Neural crest cell (in vitro differentiated cells): ENCODE measurements at regions not wholly inside any gene's neighbourhood (a gene's known extent, or its start where the extent isn't known, plus 50 kb on each side); places are given as distances from the start of the nearest gene placed in this dataset.

ENCODE experiments used
- DNase-seq: peaks from one replicate; pipeline ENCODE4 v3.0.0; 2021; ENCODE audit warnings: low read depth, mixed read lengths, low spot score
- H3K27ac Mint-ChIP-seq: one replicate; pipeline ENCODE4 v1.8.0; 2021; ENCODE audit warnings: mild to moderate bottlenecking, mixed read lengths; ENCODE audit not compliant: unreplicated experiment
- H3K27me3 Mint-ChIP-seq: 2 replicates; pipeline ENCODE4 v1.8.0; 2021; ENCODE audit warnings: low read depth, mild to moderate bottlenecking, mixed read lengths
- H3K36me3 Mint-ChIP-seq: 2 replicates; pipeline ENCODE4 v1.8.0; 2021; ENCODE audit warnings: low read depth, mild to moderate bottlenecking, mixed read lengths
- H3K4me1 Mint-ChIP-seq: 2 replicates; pipeline ENCODE4 v1.8.0; 2021; ENCODE audit warnings: mixed read lengths
- H3K4me3 Mint-ChIP-seq: one replicate; pipeline ENCODE4 v1.8.0; 2021; ENCODE audit warnings: mild to moderate bottlenecking, mixed read lengths
- H3K9me3 Mint-ChIP-seq: 2 replicates; pipeline ENCODE4 v1.8.0; 2021; ENCODE audit warnings: mixed read lengths
- CTCF ChIP-seq: fragments of 200-600 bp; sonication (generic); conservative IDR thresholded peaks from 2 replicates; pipeline ENCODE4 v1.5.0; 2021; ENCODE audit warnings: antibody characterized with exemption, mild to moderate bottlenecking

GRCh38 chrX:69253821-69254220 is 88.6 kb upstream of the PJA1 start:
- Mint-ChIP-seq H3K27ac (no peak overlapping the region), H3K36me3 (no peaks in the 10 kb centered on the region), H3K4me3 (no peak overlapping the region), H3K9me3 (peaks cover 12% of the 10 kb centered on the region), H3K4me1 (peaks cover 16% of the 10 kb centered on the region), H3K27me3 (no peaks in the 10 kb centered on the region)
- DNase-seq: no peak
- TF ChIP-seq CTCF: no peak

- no peak for TF ChIP-seq CTCF
- DNase-seq: no peak
- peaks cover 7% of the 10 kb centered on the region for H3K9me3 Mint-ChIP-seq
- H3K36me3 Mint-ChIP-seq: no peaks in the 10 kb centered on the region
- no peak overlapping the region for H3K4me3 Mint-ChIP-seq
- H3K27ac Mint-ChIP-seq: no peak overlapping the region
- H3K4me1 Mint-ChIP-seq: no peaks in the 10 kb centered on the region
- peaks cover 2% of the 10 kb centered on the region for H3K27me3 Mint-ChIP-seq
These were observed 78.0 kb upstream of the PJA1 start for GRCh38 chrX:69243276-69243675.

- no peak for TF ChIP-seq CTCF
- Mint-ChIP-seq H3K27ac (no peak overlapping the region), H3K4me1 (no peaks in the 10 kb centered on the region), H3K9me3 (peaks cover 3% of the 10 kb centered on the region), H3K4me3 (no peak overlapping the region), H3K27me3 (no peaks in the 10 kb centered on the region), H3K36me3 (no peaks in the 10 kb centered on the region)
- DNase-seq: no peak
These were observed 73.6 kb upstream of the PJA1 start for GRCh38 chrX:69238887-69239231.

- Mint-ChIP-seq H3K27ac (no peak overlapping the region), H3K36me3 (no peaks in the 10 kb centered on the region), H3K27me3 (no peaks in the 10 kb centered on the region), H3K9me3 (peaks cover 3% of the 10 kb centered on the region), H3K4me3 (no peak overlapping the region), H3K4me1 (no peaks in the 10 kb centered on the region)
- TF ChIP-seq CTCF: no peak
- no peak for DNase-seq
These were observed 73.0 kb upstream of the PJA1 start for GRCh38 chrX:69238114-69238886.

- TF ChIP-seq CTCF: no peak
- no peak overlapping the region for H3K27ac Mint-ChIP-seq
- H3K4me1 Mint-ChIP-seq: no peaks in the 10 kb centered on the region
- DNase-seq: no peak
- H3K9me3 Mint-ChIP-seq: peaks cover 3% of the 10 kb centered on the region
- no peak overlapping the region for H3K4me3 Mint-ChIP-seq
- no peaks in the 10 kb centered on the region for H3K27me3 Mint-ChIP-seq
- no peaks in the 10 kb centered on the region for H3K36me3 Mint-ChIP-seq
These were observed 72.0 kb upstream of the PJA1 start for GRCh38 chrX:69237236-69237635.
